GM18505 (cell line): ENCODE measurements at regions not wholly inside any gene's neighbourhood (a gene's known extent, or its start where the extent isn't known, plus 50 kb on each side); places are given as distances from the start of the nearest gene placed in this dataset.
"Not testable (repeated sequence)": the region's sequence is repeated elsewhere in the genome, so short reads cannot be mapped to it uniquely, and the experiment has no call there.

Experiments
- ATAC-seq: cut with Tn5 transposase; IDR thresholded peaks from one replicate; pipeline ENCODE4 v1.9.1; 2021; ENCODE audit not compliant: unreplicated experiment
- POLR2A ChIP-seq: IDR thresholded peaks from 4 replicates; pipeline ENCODE4 v1.6.1; 2011; ENCODE audit warnings: borderline replicate concordance; ENCODE audit not compliant: insufficient read depth, insufficient read length; ENCODE audit errors: extremely low read depth

DNA sequence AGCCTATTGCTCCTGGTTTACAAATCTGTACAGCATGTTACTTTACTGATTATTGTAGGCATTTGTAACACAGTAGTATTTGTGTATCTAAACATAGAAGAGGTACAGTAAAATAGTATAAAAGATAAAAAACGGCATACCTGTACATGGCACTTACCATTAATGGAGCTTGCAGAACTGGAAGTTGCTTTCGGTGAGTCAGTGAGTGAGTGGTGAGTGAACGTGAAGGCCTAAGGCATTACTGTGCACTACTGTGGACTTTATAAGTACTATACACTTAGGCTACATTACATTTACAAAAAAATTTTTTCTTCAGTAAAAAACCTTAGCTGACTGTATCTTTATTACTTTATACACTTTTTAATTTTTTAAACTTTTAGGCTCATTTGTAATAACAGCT lies 90.9 kb downstream of the RAP2B start:
- no peak for ATAC-seq
- TF ChIP-seq POLR2A = no peak

GRCh38 chr3:153254361-153254760 lies 92.3 kb downstream of the RAP2B start:
- TF ChIP-seq POLR2A = no peak
- no peak for ATAC-seq

- ATAC-seq = no peak
- no peak for TF ChIP-seq POLR2A
Measured at GRCh38 chr3:153257673-153258351, 95.8 kb downstream of the RAP2B start.

DNA sequence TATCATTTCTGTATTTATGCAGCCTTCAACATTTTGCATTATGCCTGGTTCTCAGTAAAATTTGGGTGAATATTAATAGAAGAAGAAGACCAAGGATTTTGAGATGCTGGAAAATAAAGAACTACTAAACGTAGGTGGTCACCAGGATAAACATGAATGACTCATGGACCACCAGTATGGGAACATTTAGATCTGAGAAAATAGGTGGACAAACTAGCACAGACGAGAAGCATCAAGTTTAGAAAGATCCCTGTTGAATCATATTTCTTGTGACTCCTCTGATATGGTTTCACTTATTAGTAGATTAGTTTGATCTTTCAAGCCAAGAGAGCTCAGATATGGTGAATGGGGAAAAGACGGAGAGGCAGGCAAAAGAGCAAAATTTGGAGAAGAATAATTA lies 97.9 kb downstream of the RAP2B start:
- no peak for TF ChIP-seq POLR2A
- no peak for ATAC-seq

- no peak for ATAC-seq
- TF ChIP-seq POLR2A = no peak
Measured at GRCh38 chr3:153260681-153261080, 98.7 kb downstream of the RAP2B start.

- no peak for TF ChIP-seq POLR2A
- ATAC-seq = no peak
Measured at GRCh38 chr3:153266619-153267018, 104.6 kb downstream of the RAP2B start.

GRCh38 chr3:153268564-153269279 lies 106.7 kb downstream of the RAP2B start:
- ATAC-seq = no peak
- TF ChIP-seq POLR2A = no peak

DNA sequence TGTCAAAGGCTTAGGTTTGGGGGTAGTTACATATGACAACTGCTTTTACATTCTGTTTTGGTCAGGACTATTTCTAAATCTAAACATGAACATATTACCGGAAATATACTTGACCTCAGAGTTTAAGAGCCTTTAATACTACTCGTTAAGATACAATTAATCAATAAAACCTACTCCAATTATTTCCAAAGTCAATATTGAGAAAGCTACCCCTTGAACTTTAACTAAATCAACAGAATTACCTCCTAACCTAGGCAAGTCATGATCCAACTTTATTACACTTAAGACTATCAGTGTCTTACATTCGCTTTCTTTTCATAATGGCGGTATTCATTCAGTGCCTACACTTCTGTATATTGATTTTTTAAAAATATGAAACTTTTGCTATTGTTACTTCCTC lies 107.7 kb downstream of the RAP2B start:
- TF ChIP-seq POLR2A = no peak
- no peak for ATAC-seq

- TF ChIP-seq POLR2A = no peak
- no peak for ATAC-seq
Measured at GRCh38 chr3:153273217-153273616, 111.2 kb downstream of the RAP2B start.

DNA sequence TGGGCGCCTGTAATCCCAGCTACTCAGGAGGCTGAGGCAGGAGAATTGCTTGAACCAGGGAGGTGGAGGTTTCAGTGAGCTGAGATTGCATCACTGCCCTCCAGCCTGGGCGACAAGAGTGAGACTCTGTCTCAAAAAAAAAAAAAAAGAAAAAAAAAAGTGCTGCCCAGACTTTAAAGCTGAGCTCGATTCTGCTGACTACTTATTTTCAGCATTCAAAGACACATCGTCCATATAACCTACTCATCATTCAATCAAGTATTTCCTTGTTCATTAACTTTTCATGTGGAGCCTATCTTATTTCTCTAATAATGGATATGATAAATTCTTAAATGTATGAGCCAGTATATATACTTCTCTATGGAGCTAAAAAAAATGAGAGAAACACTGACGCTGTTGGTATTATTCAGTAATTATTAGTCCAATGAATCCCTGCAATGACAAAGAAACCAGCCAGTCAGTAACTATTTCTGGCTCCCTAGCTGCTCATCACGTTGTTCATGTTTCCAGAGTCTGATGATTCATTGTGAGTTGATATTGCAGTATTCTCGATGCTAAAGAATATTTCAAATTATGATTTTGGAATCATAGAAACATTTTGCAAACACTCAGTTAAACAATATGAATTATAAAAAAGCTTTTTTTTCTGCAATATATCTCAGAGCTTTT lies 111.9 kb downstream of the RAP2B start:
- no peak for ATAC-seq
- TF ChIP-seq POLR2A = no peak

DNA sequence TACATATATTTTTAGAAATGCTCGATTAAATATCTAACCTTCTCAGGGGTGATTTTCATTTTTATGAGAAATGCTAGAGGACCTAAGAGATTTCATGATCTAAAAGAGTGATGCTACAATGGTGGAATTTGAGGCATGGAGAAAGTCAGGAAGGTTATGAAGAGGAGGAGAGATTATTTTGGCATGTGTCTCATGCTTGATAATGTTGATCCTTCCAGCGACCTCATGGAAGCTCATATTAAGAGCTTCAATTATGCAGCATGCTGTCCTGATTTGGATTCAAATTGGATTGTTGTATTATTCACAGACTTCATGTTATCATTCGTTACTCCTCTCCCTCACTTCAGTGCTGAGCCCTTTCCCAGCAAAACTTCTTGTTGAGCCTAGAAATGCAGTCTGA lies 112.5 kb downstream of the RAP2B start:
- ATAC-seq = no peak
- TF ChIP-seq POLR2A = no peak

DNA sequence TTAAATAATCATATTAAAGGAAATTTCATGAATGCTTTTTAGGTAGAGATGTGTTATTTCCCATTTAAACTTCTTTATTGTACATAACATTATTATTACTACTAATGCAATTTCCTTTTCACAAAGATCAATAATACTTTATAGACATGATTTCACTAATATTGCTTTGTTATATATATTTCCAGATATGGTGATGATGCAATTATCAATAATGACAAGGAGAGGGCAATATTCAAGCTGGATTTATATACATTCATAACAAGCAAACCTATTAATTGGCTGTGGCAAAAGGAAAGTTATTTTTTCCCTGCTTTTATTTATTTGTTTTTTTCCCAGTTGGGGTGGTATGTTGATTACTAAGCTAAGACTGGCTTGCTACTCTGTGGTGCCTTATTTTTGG lies 113.5 kb downstream of the RAP2B start:
- no peak for TF ChIP-seq POLR2A
- no peak for ATAC-seq

DNA sequence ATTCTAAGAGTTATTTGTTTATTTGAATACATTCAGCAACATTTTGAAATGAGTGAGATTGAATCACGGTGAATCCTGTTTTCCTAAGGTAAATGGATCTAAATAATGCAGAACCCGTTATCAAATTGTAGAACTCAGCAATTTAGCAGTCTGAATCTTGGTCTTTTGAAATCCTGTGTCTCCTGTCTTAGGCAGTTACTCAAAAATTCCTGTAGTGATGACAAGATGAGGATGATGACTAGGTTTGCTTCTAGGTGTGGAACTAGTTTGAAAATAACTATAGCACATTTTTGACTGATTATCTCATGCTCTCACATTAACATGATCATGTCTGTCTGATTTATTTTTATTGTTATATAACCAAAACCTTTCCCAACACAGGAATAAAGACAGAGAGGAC lies 115.0 kb downstream of the RAP2B start:
- no peak for TF ChIP-seq POLR2A
- ATAC-seq = no peak

- not testable (repeated sequence) for ATAC-seq
Measured at GRCh38 chr3:153281236-153281997, 119.4 kb downstream of the RAP2B start.
